ENCODE measurements at regions not wholly inside any gene's neighbourhood (a gene's known extent, or its start where the extent isn't known, plus 50 kb on each side); places are given as distances from the start of the nearest gene placed in this dataset.
A peak's percentile ranks its signal among the peaks of the same experiment; 100 is the strongest.

DNA sequence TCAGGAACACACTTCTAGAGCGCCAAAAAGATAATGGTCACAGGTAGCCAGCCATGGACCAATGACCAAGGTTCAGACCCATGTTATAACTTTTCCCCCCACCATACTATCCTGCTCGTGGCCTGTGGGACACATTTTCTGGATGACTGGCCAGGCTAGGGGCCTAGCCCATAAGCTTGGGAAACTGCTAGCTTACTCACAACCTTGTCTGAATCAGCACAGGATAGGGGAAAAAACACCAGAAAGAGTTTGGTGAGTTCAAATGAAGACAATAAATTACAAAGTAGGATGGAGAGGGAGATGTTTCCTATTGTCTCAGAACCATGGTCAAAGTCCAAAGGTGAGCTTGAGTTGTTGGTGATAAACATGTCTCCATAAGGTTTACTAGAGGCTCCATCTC lies 156.3 kb upstream of the CCDC68 start:
- no peak overlapping the region for H3K4me3 ChIP-seq (ENCODE audit: low read length in 2 of 2)
- 91 to 92% methylated on average over 2 of the region's 2 CpGs for WGBS, 2 donors
- intact Hi-C loops (cut with DNase I), result no loop called here
- no peaks in the 10 kb centered on the region for H3K4me1 ChIP-seq (ENCODE audit: control insufficient read depth in 1 of 2, insufficient read depth in 2 of 2, low read length in 2 of 2)
- DNase-seq (no peak), ATAC-seq (ENCODE audit: low FRiP score) (no peak)
- no peaks in the 10 kb centered on the region for H3K9me3 ChIP-seq (ENCODE audit: control insufficient read depth, low read length)
- no peaks in the 10 kb centered on the region for H3K36me3 ChIP-seq (ENCODE audit: control insufficient read depth in 1 of 2, insufficient read depth in 2 of 2, low read length in 1 of 2)
- H3K27me3 ChIP-seq (ENCODE audit: control insufficient read depth in 1 of 2, insufficient read depth in 2 of 2, low read length in 1 of 2), result no peaks in the 10 kb centered on the region
- H3K27ac ChIP-seq (ENCODE audit: low read depth in 1 of 2, low read length in 2 of 2), result no peak overlapping the region

- Histone ChIP-seq H3K4me3 (ENCODE audit: low read length in 2 of 2) (no peak overlapping the region), H3K4me1 (ENCODE audit: control insufficient read depth in 1 of 2, insufficient read depth in 2 of 2, low read length in 2 of 2) (no peaks in the 10 kb centered on the region), H3K9me3 (ENCODE audit: control insufficient read depth, low read length) (no peaks in the 10 kb centered on the region), H3K27me3 (ENCODE audit: control insufficient read depth in 1 of 2, insufficient read depth in 2 of 2, low read length in 1 of 2) (no peaks in the 10 kb centered on the region), H3K36me3 (ENCODE audit: control insufficient read depth in 1 of 2, insufficient read depth in 2 of 2, low read length in 1 of 2) (no peaks in the 10 kb centered on the region), H3K27ac (ENCODE audit: low read depth in 1 of 2, low read length in 2 of 2) (no peak overlapping the region)
- intact Hi-C loops (cut with DNase I), result no loop called here
- 83 to 90% methylated on average over 1 of the region's 1 CpG for WGBS, 2 donors
- ATAC-seq (ENCODE audit: low FRiP score), result no peak
- DNase-seq, result no peak
Measured at GRCh38 chr18:55114876-55115275, 155.6 kb upstream of the CCDC68 start.

GRCh38 chr18:55113800-55114199 lies 154.5 kb upstream of the CCDC68 start:
- DNase-seq (no peak), ATAC-seq (ENCODE audit: low FRiP score) (peak; percentile 55)
- intact Hi-C loops (cut with DNase I), result no loop called here
- no peak overlapping the region for H3K27ac ChIP-seq (ENCODE audit: low read depth in 1 of 2, low read length in 2 of 2)
- 65 to 75% methylated on average over 5 of the region's 5 CpGs for WGBS, 2 donors
- H3K4me3 ChIP-seq (ENCODE audit: low read length in 2 of 2), result no peak overlapping the region
- no peaks in the 10 kb centered on the region for H3K4me1 ChIP-seq (ENCODE audit: control insufficient read depth in 1 of 2, insufficient read depth in 2 of 2, low read length in 2 of 2)
- no peaks in the 10 kb centered on the region for H3K9me3 ChIP-seq (ENCODE audit: control insufficient read depth, low read length)
- H3K36me3 ChIP-seq (ENCODE audit: control insufficient read depth in 1 of 2, insufficient read depth in 2 of 2, low read length in 1 of 2), result no peaks in the 10 kb centered on the region
- H3K27me3 ChIP-seq (ENCODE audit: control insufficient read depth in 1 of 2, insufficient read depth in 2 of 2, low read length in 1 of 2), result no peaks in the 10 kb centered on the region

DNA sequence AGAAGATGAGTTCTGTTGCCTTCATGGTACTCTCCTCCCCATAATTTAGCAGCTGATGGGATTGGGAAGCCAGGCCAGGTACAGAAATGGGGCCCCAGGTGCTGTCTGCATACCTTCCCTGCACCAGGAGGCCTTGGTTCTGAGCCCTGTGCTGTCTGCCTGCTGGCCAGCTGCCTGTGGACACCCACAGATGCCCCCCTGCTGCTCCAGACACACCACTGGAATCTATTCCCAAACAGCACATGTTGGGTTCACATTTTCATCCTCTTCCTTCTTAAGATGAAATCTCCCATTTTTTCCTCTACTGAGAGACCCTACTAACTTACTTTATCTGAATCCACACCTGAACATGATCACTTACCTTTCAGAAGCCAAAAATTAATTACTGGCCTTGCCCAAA lies 152.0 kb upstream of the CCDC68 start:
- H3K27ac ChIP-seq (ENCODE audit: low read depth in 1 of 2, low read length in 2 of 2), result no peak overlapping the region
- ATAC-seq (ENCODE audit: low FRiP score), result no peak
- intact Hi-C loops (cut with DNase I), result no loop called here
- no peaks in the 10 kb centered on the region for H3K4me1 ChIP-seq (ENCODE audit: control insufficient read depth in 1 of 2, insufficient read depth in 2 of 2, low read length in 2 of 2)
- H3K9me3 ChIP-seq (ENCODE audit: control insufficient read depth, low read length), result no peaks in the 10 kb centered on the region
- H3K4me3 ChIP-seq (ENCODE audit: low read length in 2 of 2), result no peak overlapping the region
- H3K36me3 ChIP-seq (ENCODE audit: control insufficient read depth in 1 of 2, insufficient read depth in 2 of 2, low read length in 1 of 2), result no peaks in the 10 kb centered on the region
- DNase-seq, result no peak
- no peaks in the 10 kb centered on the region for H3K27me3 ChIP-seq (ENCODE audit: control insufficient read depth in 1 of 2, insufficient read depth in 2 of 2, low read length in 1 of 2)

GRCh38 chr18:55110436-55110835 lies 151.2 kb upstream of the CCDC68 start:
- H3K27me3 ChIP-seq (ENCODE audit: control insufficient read depth in 1 of 2, insufficient read depth in 2 of 2, low read length in 1 of 2), result no peaks in the 10 kb centered on the region
- ATAC-seq (ENCODE audit: low FRiP score), result peak; percentile 53
- H3K9me3 ChIP-seq (ENCODE audit: control insufficient read depth, low read length), result no peaks in the 10 kb centered on the region
- H3K36me3 ChIP-seq (ENCODE audit: control insufficient read depth in 1 of 2, insufficient read depth in 2 of 2, low read length in 1 of 2), result no peaks in the 10 kb centered on the region
- no peak overlapping the region for H3K4me3 ChIP-seq (ENCODE audit: low read length in 2 of 2)
- no peak for DNase-seq
- H3K4me1 ChIP-seq (ENCODE audit: control insufficient read depth in 1 of 2, insufficient read depth in 2 of 2, low read length in 2 of 2), result no peaks in the 10 kb centered on the region
- intact Hi-C loops (cut with DNase I), result no loop called here
- no peak overlapping the region for H3K27ac ChIP-seq (ENCODE audit: low read depth in 1 of 2, low read length in 2 of 2)
- 24 to 28% methylated on average over 9 of the region's 9 CpGs for WGBS, 2 donors

- Histone ChIP-seq H3K4me1 (ENCODE audit: control insufficient read depth in 1 of 2, insufficient read depth in 2 of 2, low read length in 2 of 2) (no peaks in the 10 kb centered on the region), H3K27ac (ENCODE audit: low read depth in 1 of 2, low read length in 2 of 2) (no peak overlapping the region), H3K4me3 (ENCODE audit: low read length in 2 of 2) (no peak overlapping the region), H3K36me3 (ENCODE audit: control insufficient read depth in 1 of 2, insufficient read depth in 2 of 2, low read length in 1 of 2) (no peaks in the 10 kb centered on the region), H3K9me3 (ENCODE audit: control insufficient read depth, low read length) (no peaks in the 10 kb centered on the region), H3K27me3 (ENCODE audit: control insufficient read depth in 1 of 2, insufficient read depth in 2 of 2, low read length in 1 of 2) (no peaks in the 10 kb centered on the region)
- ATAC-seq (ENCODE audit: low FRiP score), result no peak
- no peak for DNase-seq
- intact Hi-C loops (cut with DNase I), result no loop called here
- WGBS, 2 donors, result 71 to 72% methylated on average over 2 of the region's 2 CpGs
Measured at GRCh38 chr18:55109818-55110414, 150.7 kb upstream of the CCDC68 start.

DNA sequence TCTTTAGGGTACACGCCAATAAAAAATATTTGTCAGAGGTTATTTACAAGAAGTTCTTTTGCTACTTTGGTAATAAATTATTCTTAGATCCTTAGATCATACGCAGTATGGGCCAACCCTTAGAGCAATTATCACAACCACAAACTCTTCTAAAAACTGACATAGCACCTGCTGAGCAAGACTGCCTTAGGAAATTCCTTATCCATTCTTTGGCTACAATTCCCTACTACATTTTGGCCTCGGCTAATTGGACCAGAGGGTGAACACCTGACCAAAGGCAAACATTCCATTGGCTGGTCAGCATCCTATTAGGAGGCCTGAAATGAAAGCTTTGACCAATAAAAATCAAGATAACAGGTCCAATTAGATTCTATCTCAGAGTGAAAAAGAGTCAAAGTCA lies 147.6 kb upstream of the CCDC68 start:
- intact Hi-C loops (cut with DNase I), result no loop called here
- Histone ChIP-seq H3K27me3 (ENCODE audit: control insufficient read depth in 1 of 2, insufficient read depth in 2 of 2, low read length in 1 of 2) (no peaks in the 10 kb centered on the region), H3K9me3 (ENCODE audit: control insufficient read depth, low read length) (no peaks in the 10 kb centered on the region), H3K4me1 (ENCODE audit: control insufficient read depth in 1 of 2, insufficient read depth in 2 of 2, low read length in 2 of 2) (no peaks in the 10 kb centered on the region), H3K36me3 (ENCODE audit: control insufficient read depth in 1 of 2, insufficient read depth in 2 of 2, low read length in 1 of 2) (no peaks in the 10 kb centered on the region), H3K4me3 (ENCODE audit: low read length in 2 of 2) (no peak overlapping the region), H3K27ac (ENCODE audit: low read depth in 1 of 2, low read length in 2 of 2) (no peak overlapping the region)
- ATAC-seq (ENCODE audit: low FRiP score) (no peak), DNase-seq (no peak)
- WGBS, 2 donors, result 85 to 88% methylated on average over 3 of the region's 3 CpGs

- intact Hi-C loops (cut with DNase I), result no loop called here
- WGBS, 2 donors, result 90 to 95% methylated on average over 2 of the region's 2 CpGs
- Histone ChIP-seq H3K4me1 (ENCODE audit: control insufficient read depth in 1 of 2, insufficient read depth in 2 of 2, low read length in 2 of 2) (no peaks in the 10 kb centered on the region), H3K27me3 (ENCODE audit: control insufficient read depth in 1 of 2, insufficient read depth in 2 of 2, low read length in 1 of 2) (no peaks in the 10 kb centered on the region), H3K9me3 (ENCODE audit: control insufficient read depth, low read length) (no peaks in the 10 kb centered on the region), H3K36me3 (ENCODE audit: control insufficient read depth in 1 of 2, insufficient read depth in 2 of 2, low read length in 1 of 2) (no peaks in the 10 kb centered on the region), H3K4me3 (ENCODE audit: low read length in 2 of 2) (no peak overlapping the region), H3K27ac (ENCODE audit: low read depth in 1 of 2, low read length in 2 of 2) (no peak overlapping the region)
- DNase-seq, result no peak
- no peak for ATAC-seq (ENCODE audit: low FRiP score)
Measured at GRCh38 chr18:55106466-55106865, 147.2 kb upstream of the CCDC68 start.

GRCh38 chr18:55105873-55106272 lies 146.6 kb upstream of the CCDC68 start:
- WGBS, 2 donors, result 78 to 81% methylated on average over 2 of the region's 2 CpGs
- H3K27me3 ChIP-seq (ENCODE audit: control insufficient read depth in 1 of 2, insufficient read depth in 2 of 2, low read length in 1 of 2), result no peaks in the 10 kb centered on the region
- H3K27ac ChIP-seq (ENCODE audit: low read depth in 1 of 2, low read length in 2 of 2), result no peak overlapping the region
- no peaks in the 10 kb centered on the region for H3K4me1 ChIP-seq (ENCODE audit: control insufficient read depth in 1 of 2, insufficient read depth in 2 of 2, low read length in 2 of 2)
- DNase-seq, result no peak
- no peaks in the 10 kb centered on the region for H3K9me3 ChIP-seq (ENCODE audit: control insufficient read depth, low read length)
- H3K4me3 ChIP-seq (ENCODE audit: low read length in 2 of 2), result no peak overlapping the region
- no peak for ATAC-seq (ENCODE audit: low FRiP score)
- intact Hi-C loops (cut with DNase I), result no loop called here
- no peaks in the 10 kb centered on the region for H3K36me3 ChIP-seq (ENCODE audit: control insufficient read depth in 1 of 2, insufficient read depth in 2 of 2, low read length in 1 of 2)
